Upper lobe of left lung (tissue), 4 donors: ENCODE measurements at regions not wholly inside any gene's neighbourhood (a gene's known extent, or its start where the extent isn't known, plus 50 kb on each side); places are given as distances from the start of the nearest gene placed in this dataset.

ENCODE experiments used
- POLR2A ChIP-seq, 4 donors: fragments of 450-650 bp; IDR thresholded peaks; one replicate each; pipeline ENCODE4 v1.5.1; 2016 to 2017; ENCODE audit warnings: antibody characterized with exemption in 4 of 4, mild to moderate bottlenecking in 2 of 4
- TF ChIP-seq, protein P1 (sequence below), 6 experiments: fragments of 450-650 bp in 4 of 6; fragments of 200-600 bp in 2 of 6; sonication (generic) in 2 of 6; IDR thresholded peaks; one replicate each; pipeline ENCODE4 v1.5.1; 2016 to 2019; ENCODE audit warnings: antibody characterized with exemption in 6 of 6

GRCh38 chr15:36344887-36345286, 234.5 kb upstream of the CDIN1 start:
- TF ChIP-seq POLR2A (IDR thresholded peaks at IDR 0.05), result no peak
- TF ChIP-seq, protein P1, sequence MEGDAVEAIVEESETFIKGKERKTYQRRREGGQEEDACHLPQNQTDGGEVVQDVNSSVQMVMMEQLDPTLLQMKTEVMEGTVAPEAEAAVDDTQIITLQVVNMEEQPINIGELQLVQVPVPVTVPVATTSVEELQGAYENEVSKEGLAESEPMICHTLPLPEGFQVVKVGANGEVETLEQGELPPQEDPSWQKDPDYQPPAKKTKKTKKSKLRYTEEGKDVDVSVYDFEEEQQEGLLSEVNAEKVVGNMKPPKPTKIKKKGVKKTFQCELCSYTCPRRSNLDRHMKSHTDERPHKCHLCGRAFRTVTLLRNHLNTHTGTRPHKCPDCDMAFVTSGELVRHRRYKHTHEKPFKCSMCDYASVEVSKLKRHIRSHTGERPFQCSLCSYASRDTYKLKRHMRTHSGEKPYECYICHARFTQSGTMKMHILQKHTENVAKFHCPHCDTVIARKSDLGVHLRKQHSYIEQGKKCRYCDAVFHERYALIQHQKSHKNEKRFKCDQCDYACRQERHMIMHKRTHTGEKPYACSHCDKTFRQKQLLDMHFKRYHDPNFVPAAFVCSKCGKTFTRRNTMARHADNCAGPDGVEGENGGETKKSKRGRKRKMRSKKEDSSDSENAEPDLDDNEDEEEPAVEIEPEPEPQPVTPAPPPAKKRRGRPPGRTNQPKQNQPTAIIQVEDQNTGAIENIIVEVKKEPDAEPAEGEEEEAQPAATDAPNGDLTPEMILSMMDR (IDR thresholded peaks at IDR 0.05), result no peak
